Loucy (cell line): ENCODE measurements at regions not wholly inside any gene's neighbourhood (a gene's known extent, or its start where the extent isn't known, plus 50 kb on each side); places are given as distances from the start of the nearest gene placed in this dataset.

ENCODE experiments used
- CTCF ChIP-seq: fragments of 200-600 bp; sonication (generic); conservative IDR thresholded peaks from 2 replicates; pipeline ENCODE4 v1.5.1; 2014; ENCODE audit warnings: mild to moderate bottlenecking, antibody characterized with exemption, low read length
- EZH2phosphoT487 ChIP-seq: fragments of 200-600 bp; IDR thresholded peaks from 2 replicates; pipeline ENCODE4 v1.6.1; 2018; ENCODE audit warnings: antibody characterized with exemption, mild to moderate bottlenecking, moderate library complexity, borderline replicate concordance

- TF ChIP-seq CTCF (no peak), EZH2phosphoT487 (no peak)
Measured at GRCh38 chr3:88298189-88298588, 148.4 kb downstream of the C3orf38 start.
